GM23248 (cell line): ENCODE measurements at regions not wholly inside any gene's neighbourhood (a gene's known extent, or its start where the extent isn't known, plus 50 kb on each side); places are given as distances from the start of the nearest gene placed in this dataset.

ENCODE experiments used
- EZH2 ChIP-seq: fragments of 200-600 bp; sonication (generic); IDR thresholded peaks from 2 replicates; pipeline ENCODE4 v1.6.1; 2018; ENCODE audit warnings: antibody characterized with exemption, mild to moderate bottlenecking; ENCODE audit not compliant: insufficient read depth, poor library complexity, severe bottlenecking
- EZH2phosphoT487 ChIP-seq: fragments of 200-600 bp; sonication (generic); IDR thresholded peaks from 2 replicates; pipeline ENCODE4 v1.6.1; 2018; ENCODE audit warnings: antibody characterized with exemption, moderate library complexity, mild to moderate bottlenecking, low read depth; ENCODE audit not compliant: insufficient read depth

DNA sequence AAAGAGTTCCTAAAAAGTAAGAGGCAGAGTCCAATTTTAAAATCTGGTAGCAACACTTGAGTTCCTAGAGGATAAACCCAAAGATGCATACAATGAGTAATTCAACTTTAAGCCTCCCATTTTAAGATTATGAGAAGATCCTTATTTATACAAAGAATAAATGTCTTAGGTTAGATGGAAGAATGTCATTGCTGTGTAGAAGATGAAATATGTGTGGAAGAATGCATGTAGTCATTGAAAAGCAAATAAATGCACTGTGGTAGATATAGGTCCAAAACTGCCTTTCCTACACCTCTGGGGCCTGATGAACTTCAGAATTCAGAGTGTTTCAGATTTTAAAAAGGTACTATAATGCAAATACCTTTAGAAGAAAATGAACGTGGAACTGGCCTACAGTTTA lies 58.7 kb upstream of the LRP1B start:
- TF ChIP-seq EZH2phosphoT487 (no peak), EZH2 (no peak)
